Occipital lobe (tissue), 1 donor: ENCODE measurements at regions not wholly inside any gene's neighbourhood (a gene's known extent, or its start where the extent isn't known, plus 50 kb on each side); places are given as distances from the start of the nearest gene placed in this dataset.
"Not testable (repeated sequence)": the region's sequence is repeated elsewhere in the genome, so short reads cannot be mapped to it uniquely, and the experiment has no call there.

Experiments
- DNase-seq: peaks from one replicate; lab custom pipeline; 2025; lab: John Stamatoyannopoulos, UW

DNA sequence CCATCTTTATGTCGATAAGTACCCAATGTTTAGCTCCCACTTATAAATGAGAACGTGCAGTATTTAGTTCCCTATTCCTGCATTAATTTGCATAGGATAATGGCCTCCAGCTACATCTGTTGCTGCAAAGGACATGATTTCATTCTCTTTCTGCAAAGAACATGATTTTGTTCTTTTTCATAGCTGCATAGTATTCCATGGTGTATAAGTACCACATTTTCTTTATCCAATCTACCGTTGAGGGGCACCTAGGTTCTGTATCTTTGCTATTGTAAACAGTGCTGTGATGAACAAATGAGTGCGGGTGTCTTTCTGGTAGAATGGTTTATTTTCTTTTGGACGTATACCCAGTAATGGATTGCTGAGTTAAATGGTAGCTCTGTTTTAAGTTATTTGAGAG, 63.0 kb downstream of the HLX start:
- DNase-seq = no peak

DNA sequence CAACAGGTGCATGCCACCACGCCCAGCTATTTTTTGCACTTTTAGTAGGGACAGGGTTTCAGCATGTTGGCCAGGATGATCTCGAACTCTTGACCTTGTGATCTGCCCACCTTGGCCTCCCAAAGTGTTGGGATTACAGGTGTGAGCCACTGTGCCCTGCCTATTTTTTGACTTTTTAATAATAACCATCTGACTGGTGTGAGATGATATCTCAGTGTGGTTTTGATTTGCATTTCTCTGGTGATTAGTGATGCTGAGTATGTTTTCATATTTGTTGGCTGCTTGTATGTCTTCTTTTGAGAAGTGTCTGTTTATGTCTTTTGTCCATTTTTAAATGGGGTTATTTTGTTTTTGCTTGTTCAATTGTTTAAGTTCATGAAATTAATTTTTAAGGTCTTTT, 63.7 kb downstream of the HLX start:
- DNase-seq = not testable (repeated sequence)

DNA sequence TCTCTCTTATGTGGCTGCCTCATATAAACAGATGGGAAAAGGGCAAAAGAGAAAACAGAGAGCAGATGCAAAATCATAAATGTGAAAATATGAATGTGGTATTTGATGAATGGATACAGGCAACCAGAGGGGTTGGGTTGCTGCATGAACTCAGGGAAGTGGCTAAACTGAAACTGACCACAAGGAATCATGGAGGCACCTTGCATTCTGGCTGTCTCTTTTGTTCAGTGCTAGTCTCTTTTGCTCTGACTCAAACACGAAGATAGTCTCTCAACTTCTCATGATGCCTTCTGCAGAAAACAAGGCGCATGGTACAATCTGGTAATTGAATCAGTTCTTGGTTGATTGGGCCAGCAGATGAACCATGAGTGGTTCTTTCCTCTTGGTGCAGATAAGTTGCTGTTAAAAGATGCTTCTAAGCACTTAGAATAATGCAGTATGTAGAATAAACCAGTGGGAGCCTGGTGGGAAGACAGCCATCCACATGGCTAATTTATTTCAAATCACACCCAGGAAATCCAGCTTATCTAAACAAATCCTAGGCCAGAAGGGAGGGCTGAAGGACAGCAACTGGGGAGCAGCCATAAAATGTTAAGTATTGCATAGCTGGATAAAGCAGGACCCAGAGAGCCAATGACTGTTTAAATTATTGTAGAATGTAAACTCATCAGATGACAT, 64.2 kb downstream of the HLX start:
- DNase-seq = no peak

DNA sequence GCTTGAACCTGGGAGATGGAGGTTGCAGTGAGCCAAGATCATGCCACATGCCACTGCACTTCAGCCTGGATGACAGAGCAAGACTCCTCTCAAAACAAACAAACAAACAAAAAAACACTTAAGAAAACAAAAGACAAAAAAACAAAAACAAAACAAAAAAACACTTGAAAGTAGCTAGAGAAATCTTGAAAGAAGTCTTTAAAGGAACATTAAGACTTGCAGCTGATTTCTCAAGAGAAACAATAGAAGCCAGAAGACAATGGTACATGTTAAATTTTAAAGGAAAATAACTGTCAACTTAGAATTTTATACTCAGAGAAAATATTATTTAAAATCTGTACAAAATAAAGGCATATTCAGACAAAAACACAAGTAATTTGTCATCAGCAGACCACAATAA, 71.3 kb downstream of the HLX start:
- DNase-seq = no peak

DNA sequence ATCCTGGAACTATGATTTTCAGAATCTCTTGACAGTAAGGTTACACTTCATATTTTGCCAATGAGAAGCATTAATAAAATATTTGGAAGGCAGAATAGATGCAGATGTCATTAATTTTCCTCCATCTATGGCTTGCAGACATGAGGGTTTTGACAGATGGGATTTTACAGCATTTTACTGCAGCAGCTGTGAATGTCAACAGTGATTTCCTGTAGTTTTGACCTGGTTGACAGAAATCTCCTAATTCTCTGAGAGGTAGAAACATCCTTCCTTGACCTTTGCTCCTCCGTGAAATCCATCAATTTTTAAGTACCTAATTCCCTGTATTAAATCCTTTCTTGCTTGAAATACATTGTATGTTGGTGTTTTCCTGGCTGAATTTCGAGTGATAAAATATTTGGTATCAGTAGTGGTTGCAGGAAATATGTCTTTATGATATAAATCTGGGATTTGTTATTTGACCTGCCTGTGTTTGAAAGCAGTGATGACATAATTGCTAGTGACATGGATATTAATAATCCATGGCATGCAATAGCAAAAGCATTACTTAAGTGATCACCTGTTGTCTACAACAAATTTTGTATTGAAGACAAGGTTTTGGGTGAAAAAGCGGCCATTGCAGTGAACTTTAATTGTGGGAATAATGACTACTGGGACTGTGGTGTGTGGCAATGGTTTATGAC, 73.9 kb downstream of the HLX start:
- no peak for DNase-seq

DNA sequence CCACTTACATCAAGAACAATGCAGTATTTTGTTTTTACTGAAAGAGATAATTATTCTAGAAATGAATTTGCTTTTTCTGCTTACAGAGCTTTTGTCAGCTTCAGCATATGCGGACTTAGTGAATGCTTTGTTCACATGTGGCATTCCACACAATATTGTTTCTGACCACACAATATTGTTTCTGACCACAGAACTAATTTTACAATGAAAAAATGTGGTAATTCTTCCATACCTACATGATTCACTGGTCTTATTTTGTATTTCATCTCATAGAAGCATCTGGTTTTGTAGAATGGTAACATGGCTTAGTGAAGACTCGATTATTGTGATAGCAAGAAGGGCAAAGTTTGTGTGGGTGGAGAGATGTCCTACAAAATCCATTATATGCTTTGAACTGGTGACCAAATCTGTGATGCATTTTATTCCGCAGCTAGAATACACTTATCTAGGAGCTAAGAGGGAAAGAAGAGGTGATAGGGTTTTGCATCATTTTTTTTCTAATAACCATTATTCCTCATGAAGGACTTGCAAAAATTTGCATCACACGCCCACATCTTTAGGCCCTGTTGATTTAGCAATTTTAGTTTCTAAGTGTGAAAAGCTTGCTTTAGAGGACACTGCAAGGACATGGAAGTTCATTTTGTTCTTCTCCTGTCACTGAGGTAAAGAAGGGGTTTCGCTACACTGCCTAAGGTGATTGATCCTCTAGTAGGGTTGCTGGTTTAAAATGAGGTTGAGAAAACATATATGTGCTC, 75.3 kb downstream of the HLX start:
- DNase-seq = no peak

DNA sequence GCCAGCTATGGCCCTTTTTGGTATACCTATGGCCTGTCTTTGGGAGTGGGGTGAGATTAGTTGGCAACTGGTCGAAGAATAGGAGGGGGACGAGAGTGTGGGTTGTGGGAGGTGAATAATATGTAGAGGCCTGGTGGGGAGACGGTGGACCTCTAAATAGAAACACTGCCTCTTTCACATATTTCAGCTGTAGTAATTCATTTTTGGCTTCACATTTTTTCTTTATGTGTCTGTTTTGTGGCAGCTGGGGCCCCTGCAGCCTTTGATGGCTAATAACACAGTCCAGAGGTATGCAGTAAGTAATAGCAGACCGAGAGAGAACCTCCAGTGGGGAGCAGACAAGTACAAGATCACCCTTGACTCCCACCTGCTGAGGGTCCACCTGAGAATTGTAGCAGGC, 75.9 kb downstream of the HLX start:
- no peak for DNase-seq

DNA sequence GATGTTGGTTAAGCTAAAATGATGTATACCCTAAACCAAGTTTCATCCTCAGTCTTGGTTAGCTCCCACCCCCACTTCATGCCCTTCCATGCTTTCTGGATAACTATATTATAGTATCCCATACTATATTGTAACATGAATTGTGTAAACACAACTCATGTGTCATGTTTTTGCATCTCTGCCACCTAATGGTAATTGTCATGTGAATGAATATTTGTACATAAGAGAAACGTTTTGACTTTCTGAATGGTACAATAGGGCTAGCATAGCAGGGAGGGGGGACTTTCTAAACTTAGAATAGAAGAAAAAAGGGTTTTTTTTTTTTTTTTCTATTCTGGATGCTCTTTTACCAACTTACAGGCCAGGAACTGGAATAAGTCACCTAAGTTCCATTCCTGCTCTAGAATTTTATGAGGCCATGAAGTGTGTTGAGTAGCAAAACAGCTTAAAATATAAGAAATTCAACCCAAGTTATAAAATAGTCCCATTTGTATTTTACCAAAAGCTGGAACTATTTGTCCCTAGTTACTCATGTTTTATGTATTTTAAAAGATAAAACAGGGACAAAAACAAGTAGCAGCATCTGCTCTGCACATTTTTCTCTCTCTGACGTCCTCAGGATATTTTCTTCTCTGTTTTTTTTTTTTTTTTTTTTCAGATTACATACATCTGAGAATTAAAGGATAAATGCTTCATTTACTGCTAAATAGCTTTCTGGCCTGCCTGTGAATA, 77.4 kb downstream of the HLX start:
- no peak for DNase-seq

DNA sequence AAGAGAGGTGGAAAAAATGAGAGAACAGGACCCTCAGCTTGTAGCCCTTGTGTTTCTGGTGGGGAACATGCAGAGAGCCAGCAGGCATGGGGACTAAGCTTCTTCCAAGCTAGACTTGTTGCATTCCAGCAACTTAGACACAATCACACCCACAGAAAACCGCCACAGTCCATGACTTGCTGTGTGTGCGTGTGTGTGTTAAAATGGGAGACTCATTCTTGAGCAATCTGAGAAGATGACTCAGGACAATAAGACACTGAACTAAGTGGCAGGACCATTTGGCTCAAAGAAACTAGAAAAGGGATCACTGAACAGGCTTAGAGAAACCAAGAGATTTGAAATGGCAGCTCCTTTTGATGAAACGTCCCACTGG, 78.0 kb downstream of the HLX start:
- no peak for DNase-seq

DNA sequence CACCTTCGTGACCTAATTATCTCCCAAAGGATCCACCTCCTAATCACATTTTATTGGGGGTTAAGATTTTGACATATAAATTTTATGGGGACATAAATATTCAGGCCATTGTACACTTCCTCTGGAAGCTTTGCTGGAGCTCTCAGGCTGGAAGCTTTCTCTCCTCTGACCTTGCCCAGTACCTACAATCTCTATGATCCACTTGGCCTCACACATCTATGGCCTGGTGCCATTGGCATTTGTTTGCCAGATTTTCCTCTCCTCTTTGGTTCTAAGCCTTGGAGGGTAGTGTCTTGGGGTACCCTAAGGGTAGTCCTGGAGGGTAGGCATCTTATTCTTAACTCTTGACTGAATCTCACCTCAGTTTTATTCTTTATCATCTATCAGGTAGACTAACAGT, 79.0 kb downstream of the HLX start:
- no peak for DNase-seq

DNA sequence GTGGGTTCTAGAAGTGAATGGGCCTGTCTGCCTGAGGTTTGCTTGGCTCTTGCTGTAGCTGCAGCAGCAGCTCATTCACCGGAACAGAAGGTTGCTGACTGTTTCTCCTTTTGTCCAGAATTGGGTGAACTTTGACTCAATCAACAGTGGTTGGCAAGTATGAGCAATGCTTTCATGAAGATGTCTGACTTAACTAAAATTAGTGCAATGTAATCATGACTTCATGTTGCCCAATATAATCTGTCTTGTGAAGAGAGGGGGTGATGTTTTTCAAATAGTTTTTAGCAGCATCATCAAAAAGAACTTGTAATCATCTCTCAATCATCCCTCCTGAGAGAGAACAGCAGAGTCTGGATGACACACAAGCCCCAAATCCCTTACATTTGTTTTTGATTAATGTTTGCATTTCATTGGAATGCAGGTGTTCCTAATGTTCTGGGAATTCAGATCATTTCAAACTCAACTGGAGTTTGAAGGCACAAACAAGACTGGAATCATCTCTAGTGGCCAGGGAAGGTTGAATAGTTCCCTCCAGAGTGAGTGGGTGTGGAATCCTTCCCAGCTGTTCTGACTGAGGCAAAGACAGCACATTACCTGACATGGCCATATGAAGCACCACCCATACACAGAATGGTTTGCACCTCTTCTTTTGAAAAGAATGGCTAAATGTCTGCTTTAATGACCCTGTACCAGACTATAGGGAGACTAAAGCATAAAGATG, 82.9 kb downstream of the HLX start:
- DNase-seq = no peak

DNA sequence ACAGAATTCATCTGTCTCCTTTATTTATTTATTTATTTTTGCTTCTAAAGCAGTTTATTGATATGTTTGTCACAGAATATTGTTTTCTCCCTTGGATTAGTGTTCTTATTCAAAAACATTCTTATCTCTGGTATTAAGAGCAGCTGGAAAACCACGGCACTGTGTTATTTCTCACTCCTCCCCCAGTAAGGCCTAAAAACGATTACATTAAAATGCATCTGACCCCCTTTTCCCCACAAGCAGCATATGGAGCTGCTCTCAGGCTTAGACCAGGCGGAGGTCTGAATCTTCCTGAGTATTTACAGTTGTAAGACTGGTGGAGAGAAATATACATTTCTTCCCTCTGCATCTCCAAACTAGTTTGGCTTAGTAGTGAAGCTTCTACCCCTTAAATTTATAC, 86.8 kb downstream of the HLX start:
- DNase-seq = no peak

DNA sequence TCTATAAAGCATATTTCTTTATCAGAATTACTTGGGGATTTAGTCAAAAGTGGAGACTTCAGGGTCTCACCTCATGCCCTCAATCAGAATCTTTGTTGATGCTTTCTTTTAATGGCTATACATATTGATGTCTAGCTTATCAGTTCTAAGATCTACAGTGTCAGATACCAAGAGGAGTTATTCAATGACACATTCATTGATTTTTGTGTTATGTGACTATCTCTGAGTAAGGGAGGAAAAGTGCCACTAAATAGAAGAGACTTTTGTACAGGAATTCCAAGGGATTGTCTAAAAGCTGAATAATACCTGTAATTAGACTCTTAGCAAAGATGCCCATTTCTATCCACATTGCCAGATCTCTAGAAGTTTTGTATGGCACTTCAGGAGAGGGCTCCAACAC, 87.2 kb downstream of the HLX start:
- no peak for DNase-seq

DNA sequence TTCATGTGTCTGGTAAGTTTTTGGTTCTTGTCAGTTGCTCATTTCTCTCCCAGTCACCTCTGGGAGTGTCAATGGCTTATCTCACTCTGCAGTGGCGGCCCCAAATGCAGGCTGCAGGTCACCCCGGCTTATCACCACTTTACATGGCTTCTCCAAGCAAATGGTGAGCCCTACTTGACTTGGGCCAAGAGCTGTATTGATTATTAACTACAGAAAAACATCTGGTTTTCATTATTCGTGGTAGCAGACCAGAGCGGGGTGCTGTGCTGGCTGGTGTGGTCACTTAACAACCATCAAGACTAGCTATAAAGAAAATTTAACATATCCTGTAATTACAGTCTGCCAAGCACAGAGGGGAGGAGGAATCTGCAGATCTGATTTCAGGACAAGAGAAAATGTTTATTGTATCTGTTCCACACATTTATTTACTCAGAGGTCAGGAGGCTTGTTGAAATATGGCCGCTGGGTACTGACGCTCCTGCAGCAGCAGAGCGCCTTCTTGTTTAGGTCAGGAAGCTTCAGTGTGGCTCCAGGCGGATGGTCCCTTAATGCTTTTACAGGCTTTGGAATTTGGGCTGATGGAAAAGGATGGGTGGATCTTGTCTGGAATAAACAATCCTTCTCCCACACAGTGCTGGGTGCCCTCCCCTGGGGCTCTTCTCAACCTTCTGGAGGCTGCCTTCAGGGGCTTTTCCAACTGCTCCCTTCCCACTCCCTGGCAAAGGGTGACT, 87.8 kb downstream of the HLX start:
- no peak for DNase-seq

DNA sequence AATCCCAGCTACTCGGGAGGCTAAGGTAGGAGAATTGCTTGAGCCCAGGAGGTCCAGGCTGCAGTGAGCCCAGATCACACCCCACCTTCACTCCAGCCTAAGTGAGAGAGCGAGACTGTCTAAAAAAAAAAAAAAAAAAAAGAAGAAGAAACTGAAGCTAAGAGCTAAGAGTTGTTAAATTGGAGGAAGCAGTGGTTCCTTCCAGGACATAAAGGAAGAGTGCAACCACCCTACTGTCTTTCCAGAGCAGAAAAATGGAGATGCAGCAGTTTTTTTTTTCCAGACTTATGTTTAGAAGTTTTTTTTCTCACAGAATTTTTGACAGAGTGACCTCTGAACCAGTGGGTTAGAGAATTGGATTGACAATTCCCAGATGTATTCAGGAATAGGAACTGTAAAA, 88.7 kb downstream of the HLX start:
- DNase-seq = no peak

DNA sequence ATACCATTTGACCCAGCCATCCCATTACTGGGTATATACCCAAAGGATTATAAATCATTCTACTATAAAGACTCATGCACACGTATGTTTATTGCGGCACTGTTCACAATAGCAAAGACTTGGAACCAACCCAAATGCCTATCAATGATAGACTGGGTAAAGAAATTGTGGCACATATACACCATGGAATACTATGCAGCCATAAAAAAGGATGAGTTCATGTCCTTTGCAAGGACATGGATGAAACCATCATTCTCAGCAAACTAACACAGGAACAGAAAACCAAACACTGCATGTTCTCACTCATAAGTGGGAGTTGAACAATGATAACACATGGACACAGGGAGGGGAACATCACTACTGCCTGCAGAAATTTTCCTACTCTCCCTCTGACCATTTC, 90.0 kb downstream of the HLX start:
- not testable (repeated sequence) for DNase-seq

DNA sequence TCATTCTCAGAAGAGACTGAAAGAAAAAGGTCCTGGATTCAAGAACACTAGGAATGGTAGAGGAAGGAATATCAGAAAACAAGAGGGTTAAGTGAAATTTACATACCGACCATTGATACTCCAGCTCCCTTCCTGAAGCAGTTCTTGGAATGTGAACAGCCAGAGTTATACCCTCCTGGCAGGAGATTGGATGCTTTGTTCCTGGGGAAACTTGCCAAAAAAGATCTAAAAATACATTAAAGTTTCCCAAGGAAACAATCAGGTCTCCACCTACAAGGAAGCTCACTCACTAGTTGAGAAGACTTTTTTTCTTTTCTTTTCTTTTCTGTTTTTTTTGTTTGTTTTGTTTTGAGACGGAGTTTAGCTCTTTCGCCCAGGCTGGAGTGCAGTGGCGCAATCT, 91.1 kb downstream of the HLX start:
- no peak for DNase-seq

DNA sequence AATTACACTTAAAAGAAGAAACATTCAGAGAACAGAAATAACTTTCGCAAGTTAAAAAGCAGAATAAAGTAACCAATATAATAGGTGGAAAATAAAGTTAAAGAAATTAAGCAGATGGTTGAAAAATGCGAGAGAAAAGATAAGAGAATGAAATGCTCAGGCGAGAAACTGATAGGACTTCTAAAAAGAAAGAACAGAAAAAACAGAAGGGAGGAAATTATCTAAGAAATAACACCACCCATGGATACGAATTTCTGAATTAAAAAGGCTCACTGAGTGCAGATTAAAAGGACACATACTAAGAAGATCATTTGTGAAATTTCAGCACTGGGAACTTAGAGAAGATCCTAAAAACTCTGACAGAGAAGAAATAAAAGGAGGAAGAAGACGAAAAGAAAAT, 92.0 kb downstream of the HLX start:
- DNase-seq = no peak

DNA sequence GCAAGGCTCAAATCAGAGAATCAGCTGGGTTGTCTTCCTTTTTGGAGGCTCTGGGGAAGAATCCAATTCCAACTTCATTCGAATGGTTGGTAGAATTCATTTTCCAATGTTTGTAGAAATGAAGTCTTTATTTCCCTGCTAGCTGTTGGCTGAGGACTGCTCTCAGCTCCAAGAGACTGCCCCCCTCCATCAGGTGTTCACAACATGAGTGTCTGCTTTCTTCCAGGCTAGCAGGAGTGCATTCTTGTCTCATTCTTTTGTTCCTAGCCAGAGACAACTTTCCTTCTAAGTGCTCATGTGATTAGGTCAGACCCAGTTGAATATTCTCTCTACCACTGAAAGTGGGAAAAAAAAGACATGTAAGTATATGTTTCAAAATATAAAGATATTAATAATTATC, 95.2 kb downstream of the HLX start:
- no peak for DNase-seq

DNA sequence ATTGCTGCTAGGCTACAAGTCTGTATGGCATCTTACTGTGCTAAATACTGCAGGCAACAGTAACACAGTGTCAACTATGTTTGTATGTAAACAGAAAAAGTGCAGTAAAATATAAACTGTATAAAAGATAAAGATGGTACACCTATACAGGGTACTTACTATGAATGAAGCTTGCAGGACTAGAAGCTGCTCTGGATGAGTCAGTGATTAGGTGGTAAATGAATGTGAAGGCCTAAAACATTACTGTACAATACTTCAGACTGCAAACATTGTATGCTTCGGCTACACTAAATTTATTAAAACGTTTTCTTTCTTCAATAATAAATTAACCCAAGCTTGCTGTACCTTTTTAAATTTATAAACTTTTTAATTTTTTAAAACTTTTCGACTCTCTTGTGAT, 97.1 kb downstream of the HLX start:
- DNase-seq = no peak

DNA sequence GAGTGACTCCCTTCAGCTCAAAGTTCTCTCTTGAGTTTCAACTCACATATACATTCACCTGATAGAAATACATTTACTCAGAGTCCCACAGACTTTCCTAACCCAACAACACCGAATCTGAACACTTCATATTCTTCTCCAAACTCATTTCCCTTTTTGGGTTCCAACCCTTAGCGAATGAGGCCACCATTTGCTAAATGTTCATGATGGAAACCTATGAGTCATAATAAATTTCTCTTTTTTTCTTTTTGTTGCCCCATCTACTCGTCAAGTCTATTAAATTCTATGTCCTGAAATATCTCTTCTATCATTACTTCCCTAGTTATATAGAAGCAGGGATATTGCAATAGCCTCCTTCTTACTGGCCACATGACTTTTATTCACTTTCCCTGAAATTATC, 100.1 kb downstream of the HLX start:
- DNase-seq = no peak
